ENCODE measurements at regions not wholly inside any gene's neighbourhood (a gene's known extent, or its start where the extent isn't known, plus 50 kb on each side); places are given as distances from the start of the nearest gene placed in this dataset.
"Not testable (repeated sequence)": the region's sequence is repeated elsewhere in the genome, so short reads cannot be mapped to it uniquely, and the experiment has no call there.

DNA sequence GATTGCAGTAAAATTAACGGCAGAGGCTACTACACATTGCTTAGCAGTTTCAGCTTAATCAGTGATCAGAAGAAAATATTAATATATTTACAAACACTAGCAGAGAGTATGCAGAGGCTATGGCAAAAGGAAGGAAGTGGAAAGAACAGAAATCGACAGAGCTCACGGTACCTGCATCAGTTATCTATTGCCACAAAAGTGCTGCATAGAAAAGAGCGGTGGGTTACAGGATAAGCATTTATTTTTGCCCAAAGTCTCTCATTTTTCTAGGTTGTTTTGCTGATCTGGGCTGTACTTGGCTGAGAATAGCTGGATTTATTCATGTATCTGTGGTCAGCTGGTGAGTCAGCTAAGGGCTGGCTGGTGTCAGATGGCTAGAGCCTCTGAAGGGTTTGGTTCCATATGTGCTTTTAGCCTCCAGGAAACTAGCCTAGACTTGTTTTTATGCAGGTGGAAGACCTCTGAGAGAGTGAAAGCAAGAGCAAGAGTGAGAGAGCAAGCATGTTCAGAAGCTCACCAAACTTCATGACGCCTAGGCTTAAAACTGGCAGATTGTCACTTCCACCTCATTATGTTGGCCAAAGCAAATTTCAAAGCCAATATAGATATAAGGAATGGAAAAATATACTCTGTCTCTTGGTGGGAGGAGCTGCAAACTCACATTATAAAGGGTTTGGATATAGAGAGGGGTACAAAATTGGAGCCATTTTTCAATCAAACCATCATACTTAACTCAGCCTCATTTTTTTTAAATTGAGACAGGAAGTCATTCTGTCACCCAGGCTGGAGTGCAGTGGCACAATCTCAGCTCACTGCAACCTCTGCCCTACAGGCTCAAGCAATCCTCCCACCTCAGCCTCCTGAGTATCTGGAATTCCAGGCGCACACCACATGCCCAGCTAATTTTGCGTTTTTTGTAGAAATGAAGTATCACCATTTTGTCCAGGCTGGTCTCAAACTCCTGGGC lies 153.2 kb upstream of the RPL34 start:
- in situ Hi-C loops (cut with HindIII; ENCODE audit: low sequenced_read_pairs) = no loop called here

DNA sequence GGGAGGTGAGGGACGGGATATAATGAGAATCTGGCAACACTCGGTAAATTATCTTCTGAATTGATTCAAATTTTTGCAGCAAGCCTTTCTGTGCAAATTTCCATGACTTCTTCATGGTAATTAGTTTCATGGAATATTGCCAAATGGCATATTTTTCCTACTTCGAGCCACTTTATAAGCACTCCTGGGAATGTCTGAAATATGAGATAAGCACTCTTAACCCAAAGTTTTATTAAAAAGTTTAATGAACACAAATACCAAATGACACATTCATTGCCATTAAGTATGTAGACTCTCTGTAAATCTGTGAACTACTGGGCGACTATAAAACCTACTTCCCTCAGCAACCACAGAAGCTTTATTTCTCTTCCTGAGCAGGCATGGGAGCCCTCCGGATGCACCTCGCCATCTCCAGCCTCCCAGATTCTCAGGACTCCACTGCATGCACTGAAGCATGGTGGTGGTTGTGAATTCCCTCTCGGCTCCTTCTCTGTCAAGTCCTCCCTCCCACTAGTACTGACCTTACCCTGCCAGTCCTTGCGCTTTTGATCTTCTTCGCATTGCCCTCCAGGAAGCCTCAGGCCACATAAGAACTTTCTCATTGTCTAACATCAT lies 154.4 kb upstream of the RPL34 start:
- in situ Hi-C loops (cut with HindIII; ENCODE audit: low sequenced_read_pairs) = no loop called here

DNA sequence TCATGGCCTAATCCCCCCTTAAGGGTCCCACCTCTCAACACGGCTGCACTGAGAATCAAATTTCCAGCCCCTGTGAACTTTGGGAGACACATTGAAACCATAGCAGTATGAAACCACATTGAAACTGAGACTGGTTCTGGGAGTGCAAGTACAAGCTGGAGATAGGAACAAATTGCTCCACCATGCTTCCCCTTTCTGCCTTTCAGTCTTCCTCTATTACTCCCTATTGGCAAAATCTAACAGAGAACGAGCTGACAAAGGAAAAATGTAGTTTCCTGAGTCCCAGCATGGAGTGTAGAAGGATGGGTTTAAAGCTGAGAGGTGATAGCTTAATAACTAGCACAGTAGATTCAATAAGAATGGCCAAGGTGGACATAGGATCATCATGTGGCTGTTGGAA lies 161.7 kb upstream of the RPL34 start:
- in situ Hi-C loops (cut with HindIII; ENCODE audit: low sequenced_read_pairs) = no loop called here

DNA sequence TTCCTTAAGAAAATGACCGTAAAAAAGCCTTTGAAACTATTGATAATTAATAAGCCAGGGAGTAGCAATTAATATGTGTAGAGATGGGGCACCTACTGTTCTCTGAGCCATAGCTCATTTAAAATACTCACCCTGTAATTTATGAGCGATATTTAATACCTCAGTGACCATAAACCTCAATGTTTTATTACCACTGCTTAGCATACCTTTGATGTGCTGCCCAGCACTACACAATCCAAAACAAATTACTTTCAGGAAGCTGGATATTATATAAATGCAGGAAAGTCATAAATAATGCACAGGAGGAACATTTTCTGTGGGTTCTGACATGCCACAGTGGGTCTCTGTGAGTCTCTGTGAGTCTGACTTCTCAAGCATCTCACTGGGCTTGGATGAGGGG lies 166.1 kb upstream of the RPL34 start:
- in situ Hi-C loops (cut with HindIII; ENCODE audit: low sequenced_read_pairs) = loop anchor here (5.0 kb wide), 1 partner anchor 92 kb away; no protein-coding TSS in a partner anchor

- in situ Hi-C loops (cut with HindIII; ENCODE audit: low sequenced_read_pairs) = loop anchor here (5.0 kb wide), 1 partner anchor 91 kb away; no protein-coding TSS in a partner anchor
Observed at GRCh38 chr4:108453366-108453765, 167.0 kb upstream of the RPL34 start.

- in situ Hi-C loops (cut with HindIII; ENCODE audit: low sequenced_read_pairs) = loop anchor here (5.0 kb wide), 1 partner anchor 88 kb away; no protein-coding TSS in a partner anchor
Observed at GRCh38 chr4:108450236-108450898, 170.0 kb upstream of the RPL34 start.

DNA sequence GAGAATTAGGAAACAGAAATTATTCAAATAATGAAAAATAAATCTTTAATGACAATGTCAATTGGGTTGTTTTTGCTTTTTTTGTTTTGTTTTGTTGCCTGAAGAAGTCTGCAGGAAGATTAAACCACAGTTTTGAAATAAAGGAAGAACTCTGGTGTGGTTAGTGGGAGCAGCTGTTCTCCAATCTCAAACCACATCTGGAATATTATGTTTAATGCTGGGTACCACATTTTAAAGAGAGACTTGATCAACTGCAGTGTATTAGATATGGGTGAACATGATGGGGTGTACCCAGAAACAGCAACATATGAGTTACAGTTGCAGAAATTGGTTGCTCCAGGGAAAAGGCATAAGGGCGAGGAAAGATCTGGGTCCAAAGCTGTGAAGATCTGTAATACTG lies 171.2 kb upstream of the RPL34 start:
- in situ Hi-C loops (cut with HindIII; ENCODE audit: low sequenced_read_pairs) = no loop called here

- in situ Hi-C loops (cut with HindIII; ENCODE audit: low sequenced_read_pairs) = no loop called here
Observed at GRCh38 chr4:108446556-108446955, 173.8 kb upstream of the RPL34 start.

- in situ Hi-C loops (cut with HindIII; ENCODE audit: low sequenced_read_pairs) = no loop called here
Observed at GRCh38 chr4:108445716-108446115, 174.7 kb upstream of the RPL34 start.

GRCh38 chr4:108443585-108443984 lies 176.8 kb upstream of the RPL34 start:
- in situ Hi-C loops (cut with HindIII; ENCODE audit: low sequenced_read_pairs) = no loop called here

DNA sequence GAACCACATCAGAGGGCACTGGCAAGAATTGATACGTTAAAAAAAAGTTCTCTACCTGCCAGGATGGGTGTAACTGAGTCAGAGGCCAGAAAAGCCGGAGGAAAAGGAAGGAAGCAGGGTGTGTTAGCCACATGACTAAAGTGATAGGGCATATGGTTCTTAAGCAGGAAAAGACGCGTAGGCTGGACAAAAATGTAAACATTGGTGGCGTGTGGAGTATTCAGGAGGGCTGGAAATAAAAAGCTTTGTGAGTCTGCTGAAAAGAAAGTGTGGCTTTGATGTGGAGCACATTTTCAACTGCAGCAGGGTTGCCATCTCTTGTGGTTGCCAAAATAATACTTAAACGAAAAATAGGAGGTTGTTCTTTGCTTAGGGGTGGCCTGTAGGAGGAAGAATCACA lies 186.5 kb upstream of the RPL34 start:
- in situ Hi-C loops (cut with HindIII; ENCODE audit: low sequenced_read_pairs) = no loop called here

- in situ Hi-C loops (cut with HindIII; ENCODE audit: low sequenced_read_pairs) = not testable (repeated sequence)
Observed at GRCh38 chr4:108433394-108433793, 187.0 kb upstream of the RPL34 start.

DNA sequence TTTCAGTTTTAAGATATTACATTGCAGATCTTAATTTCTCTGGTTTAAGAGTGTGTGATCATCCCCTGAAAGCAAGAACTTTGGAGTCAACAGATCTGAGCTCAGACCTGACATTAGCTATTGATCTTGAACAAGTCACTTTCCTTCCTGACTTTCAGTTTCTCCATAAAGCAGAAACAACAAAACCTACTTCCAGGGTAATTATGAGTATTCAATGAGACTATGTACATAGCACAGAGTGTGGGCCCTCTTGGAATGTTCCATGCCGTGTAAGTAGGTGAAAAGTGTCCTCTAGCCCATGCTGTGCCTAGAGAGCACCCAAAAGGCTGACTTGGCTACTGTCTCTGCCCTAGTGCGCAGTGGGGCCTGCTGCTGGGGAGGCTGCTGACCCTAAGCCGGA lies 188.0 kb upstream of the RPL34 start:
- in situ Hi-C loops (cut with HindIII; ENCODE audit: low sequenced_read_pairs) = no loop called here

DNA sequence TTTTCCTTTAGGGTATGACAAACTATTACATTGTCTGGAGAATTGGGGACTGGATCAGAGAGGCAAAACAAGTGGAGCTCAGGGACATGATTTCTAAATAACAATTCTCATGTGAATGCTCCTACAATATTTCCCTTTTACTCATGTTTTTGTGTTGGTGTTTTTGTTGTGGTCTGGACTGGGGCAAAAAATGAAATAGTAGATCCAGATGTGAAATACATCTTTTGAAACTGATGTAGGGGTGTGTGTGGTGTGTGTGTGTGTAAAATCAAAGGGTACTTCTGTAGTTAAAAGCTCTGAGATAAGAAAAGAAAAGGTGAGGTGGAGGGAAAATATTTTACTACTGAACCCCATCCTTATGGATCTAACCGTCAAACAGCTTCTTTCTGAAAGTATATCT lies 188.4 kb upstream of the RPL34 start:
- in situ Hi-C loops (cut with HindIII; ENCODE audit: low sequenced_read_pairs) = no loop called here

DNA sequence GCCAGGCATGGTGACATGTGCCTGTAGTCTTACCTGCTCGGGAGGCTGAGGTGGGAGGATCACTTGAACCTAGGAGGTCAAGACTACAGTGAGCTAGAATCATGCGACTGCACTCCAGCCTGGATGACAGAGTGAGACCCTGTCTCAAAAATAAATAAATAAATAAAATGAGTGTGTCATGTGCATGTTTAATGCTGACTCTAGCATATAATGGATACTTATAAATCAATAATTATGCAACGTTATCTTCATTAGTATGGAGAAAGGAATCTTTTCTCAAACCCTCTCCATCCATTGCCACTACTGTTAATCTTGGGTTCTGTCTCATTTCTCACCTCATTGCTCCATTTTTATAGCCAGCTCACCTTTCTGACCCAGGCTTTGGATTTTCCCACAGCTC lies 189.5 kb upstream of the RPL34 start:
- in situ Hi-C loops (cut with HindIII; ENCODE audit: low sequenced_read_pairs) = no loop called here

DNA sequence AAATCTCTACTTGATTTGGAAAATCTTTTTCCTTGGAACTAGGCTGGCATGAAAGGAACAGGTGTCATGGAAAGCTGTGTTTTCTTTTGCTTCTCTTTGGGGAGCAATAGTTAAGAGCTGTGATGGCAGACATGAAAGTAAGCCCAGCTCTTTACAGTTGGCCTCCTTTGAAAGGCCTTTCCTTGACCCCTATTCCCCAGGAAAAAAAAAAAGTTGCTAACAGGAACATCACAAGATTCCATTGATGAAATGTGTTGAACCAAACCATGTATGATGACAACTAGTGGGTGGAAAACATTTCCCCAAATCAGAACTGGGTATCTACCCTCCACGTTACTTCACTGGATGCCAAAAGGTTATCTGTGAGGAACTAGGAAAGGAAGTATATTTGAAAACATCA lies 190.7 kb upstream of the RPL34 start:
- in situ Hi-C loops (cut with HindIII; ENCODE audit: low sequenced_read_pairs) = no loop called here

- in situ Hi-C loops (cut with HindIII; ENCODE audit: low sequenced_read_pairs) = no loop called here
Observed at GRCh38 chr4:108428923-108429322, 191.5 kb upstream of the RPL34 start.

- in situ Hi-C loops (cut with HindIII; ENCODE audit: low sequenced_read_pairs) = no loop called here
Observed at GRCh38 chr4:108427946-108428485, 192.4 kb upstream of the RPL34 start.

DNA sequence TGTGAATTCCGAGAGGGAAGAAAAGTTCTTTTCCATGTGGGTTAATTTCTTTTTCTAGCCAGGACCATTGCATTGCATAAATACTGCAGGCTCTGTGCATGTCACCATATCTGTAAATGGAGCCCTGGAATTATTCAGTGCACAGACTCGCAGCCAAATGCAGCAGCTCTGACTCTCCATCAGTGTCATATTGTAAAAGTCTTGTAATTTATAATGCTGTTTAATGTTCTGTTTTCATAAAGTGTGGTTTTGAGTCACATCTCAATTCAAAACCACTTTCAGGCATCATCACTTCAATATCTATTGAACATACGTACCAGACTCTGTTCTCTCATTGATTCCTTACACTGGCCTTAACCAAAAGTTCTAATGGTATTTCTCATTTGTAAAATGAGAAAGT lies 193.9 kb upstream of the RPL34 start:
- in situ Hi-C loops (cut with HindIII; ENCODE audit: low sequenced_read_pairs) = no loop called here

DNA sequence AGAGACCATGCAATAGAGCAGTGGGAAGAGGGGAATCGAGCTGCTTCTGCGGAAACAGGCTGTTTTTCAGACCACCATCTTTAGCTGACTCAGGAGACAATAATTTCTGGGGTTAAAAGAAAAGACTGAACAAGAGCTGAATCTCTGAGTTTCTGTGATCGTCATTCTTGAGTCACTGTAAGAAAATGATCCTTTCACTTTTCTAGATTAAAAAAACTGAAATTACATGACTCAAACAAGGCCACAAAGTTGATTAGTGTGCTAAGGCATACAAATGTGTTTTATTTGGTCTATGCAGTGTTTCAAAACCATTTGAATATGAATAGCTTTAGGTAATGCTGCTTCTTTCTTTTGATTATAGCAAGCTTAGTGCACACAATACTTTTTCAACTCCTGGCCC lies 194.4 kb upstream of the RPL34 start:
- in situ Hi-C loops (cut with HindIII; ENCODE audit: low sequenced_read_pairs) = no loop called here

DNA sequence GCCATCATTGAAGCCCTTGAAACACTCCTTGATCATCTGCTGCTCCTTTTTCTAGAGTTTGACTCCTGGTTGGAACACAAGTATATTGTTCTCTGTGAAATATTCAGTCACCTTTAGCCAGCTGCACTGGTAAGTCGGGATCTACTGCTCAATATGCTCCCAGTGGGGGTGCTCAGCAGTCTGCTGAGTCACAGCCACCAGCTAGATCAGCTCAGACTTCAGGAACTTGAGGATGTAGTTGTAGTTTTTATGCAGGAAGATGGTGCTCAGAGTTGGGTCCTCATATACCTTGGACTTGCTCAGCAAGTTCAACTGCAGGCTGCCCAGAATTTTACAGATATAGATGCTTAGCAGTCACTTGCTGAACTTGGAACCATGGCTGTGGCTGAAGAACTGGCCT lies 202.5 kb upstream of the RPL34 start:
- in situ Hi-C loops (cut with HindIII; ENCODE audit: low sequenced_read_pairs) = no loop called here
